HepG2 (cell line): ENCODE measurements at regions not wholly inside any gene's neighbourhood (a gene's known extent, or its start where the extent isn't known, plus 50 kb on each side); places are given as distances from the start of the nearest gene placed in this dataset.

ENCODE experiments used
- ATAC-seq: fragments of 200-7000 bp; cut with Tn5 transposase; 3 replicates; pipeline ENCODE4 v1.9.1; 2020; ENCODE audit warnings: mild to moderate bottlenecking, moderate library complexity
- BruUV-seq: library from RNA; stranded (reverse); fragments of 400-500 nt; replicated peaks from 2 replicates; lab custom pipeline; 2021; lab: Mats Ljungman, UMichigan
- CTCF ChIA-PET: fragments of 300-600 bp; formaldehyde crosslinking; extraction: SDS; loops from one replicate; lab custom pipeline; 2021; ENCODE audit warnings: low total read pairs, inconsistent platforms, low intra/inter-chr PET ratio; lab: Yijun Ruan, JAX
- POLR2A ChIA-PET: fragments of 350-600 bp; sonication (Branson Sonifier 250); formaldehyde crosslinking; loops from one replicate; lab custom pipeline; 2020; ENCODE audit warnings: antibody characterized with exemption, inconsistent platforms; lab: Yijun Ruan, JAX
- DNase-seq: peaks from one replicate; pipeline ENCODE4 v3.0.0-alpha.2; 2015; ENCODE audit warnings: low spot score
- FAIRE-seq: peaks from 3 replicates; lab custom pipeline; 2011; peaks lifted over from hg19 to GRCh38; lab: Jason Lieb, UNC
- H2AFZ ChIP-seq: one replicate; pipeline ENCODE4 v1.6.1; 2011; ENCODE audit warnings: low read length, inconsistent platforms
- H3K27ac ChIP-seq: fragments of 300-600 bp; 3 replicates; pipeline ENCODE4 v1.8.0; 2011; ENCODE audit warnings: mixed run types, mild to moderate bottlenecking, mixed read lengths, low read length, inconsistent platforms; ENCODE audit not compliant: insufficient read depth; ENCODE audit errors: extremely low read length
- H3K27me3 ChIP-seq, 2 experiments: fragments of 200-600 bp in 1 of 2; 2 replicates in 1 of 2; 3 replicates in 1 of 2; pipeline versions ENCODE4 v1.6.0 to v1.8.0; 2011; ENCODE audit warnings: low read length in 2 of 2, mild to moderate bottlenecking in 2 of 2, moderate library complexity in 2 of 2, inconsistent platforms in 1 of 2; ENCODE audit not compliant: insufficient read depth in 2 of 2, control insufficient read depth in 1 of 2
- H3K36me3 ChIP-seq, 2 experiments: fragments of 200-600 bp in 1 of 2; replicated peaks in 1 of 2; 2 replicates in 1 of 2; 3 replicates in 1 of 2; pipeline versions ENCODE4 v1.5.1 to v1.8.0; 2011; ENCODE audit warnings: low read length in 2 of 2, inconsistent platforms in 1 of 2; ENCODE audit not compliant: insufficient read depth in 2 of 2, control insufficient read depth in 1 of 2
- H3K4me1 ChIP-seq: 2 replicates; pipeline ENCODE4 v1.5.1; 2012; ENCODE audit warnings: low read length, inconsistent platforms; ENCODE audit not compliant: insufficient read depth
- H3K4me2 ChIP-seq: 2 replicates; pipeline ENCODE4 v1.6.0; 2011; ENCODE audit warnings: low read depth, low read length, inconsistent platforms
- H3K4me3 ChIP-seq, 3 experiments: fragments of 200-600 bp in 1 of 3; sonication (generic), shearing (Covaris generic) in 1 of 3; replicated peaks in 1 of 3; 2 replicates each; pipeline ENCODE4 v1.5.1; 2011 to 2016; ENCODE audit warnings: low read length in 3 of 3, inconsistent platforms in 2 of 3, low read depth in 2 of 3, mild to moderate bottlenecking in 2 of 3, control low read depth in 1 of 3, mixed read lengths in 1 of 3; ENCODE audit not compliant: insufficient read depth in 1 of 3
- H3K79me2 ChIP-seq: one replicate; pipeline ENCODE4 v1.6.1; 2011; ENCODE audit warnings: low read length, inconsistent platforms; ENCODE audit not compliant: insufficient read depth
- H3K9ac ChIP-seq: 2 replicates; pipeline ENCODE4 v1.6.0; 2011; ENCODE audit warnings: mild to moderate bottlenecking, low read depth, low read length, inconsistent platforms; ENCODE audit not compliant: insufficient read depth
- H3K9me3 ChIP-seq: 2 replicates; pipeline ENCODE4 v1.5.1; 2012; ENCODE audit warnings: mild to moderate bottlenecking, low read length
- H4K20me1 ChIP-seq: 2 replicates; pipeline ENCODE4 v1.6.0; 2011; ENCODE audit warnings: inconsistent platforms, mild to moderate bottlenecking, low read length, moderate library complexity; ENCODE audit not compliant: insufficient read depth
- ARNTL ChIP-seq: sonication (generic); formaldehyde crosslinking; IDR thresholded peaks from 2 replicates; pipeline ENCODE4 v1.4.0; 2020; ENCODE audit warnings: mild to moderate bottlenecking, missing genetic modification reagents
- ATF6 ChIP-seq: sonication (generic); formaldehyde crosslinking; conservative IDR thresholded peaks from 2 replicates; pipeline ENCODE4 v1.4.0; 2020; ENCODE audit warnings: missing genetic modification reagents
- ELF4 ChIP-seq: sonication (generic); formaldehyde crosslinking; IDR thresholded peaks from 2 replicates; pipeline ENCODE4 v1.5.0; 2020; ENCODE audit warnings: missing genetic modification reagents, mild to moderate bottlenecking, moderate library complexity, borderline replicate concordance
- FOXM1 ChIP-seq: sonication (generic); formaldehyde crosslinking; IDR thresholded peaks from 2 replicates; pipeline ENCODE4 v1.5.0; 2020; ENCODE audit warnings: missing genetic modification reagents
- IRX3 ChIP-seq: sonication (generic); formaldehyde crosslinking; IDR thresholded peaks from 2 replicates; pipeline ENCODE4 v1.8.1; 2023; ENCODE audit warnings: mild to moderate bottlenecking, low read depth, missing genetic modification reagents, borderline replicate concordance
- ISL2 ChIP-seq: sonication (generic); formaldehyde crosslinking; IDR thresholded peaks from 2 replicates; pipeline ENCODE4 v1.5.0; 2020; ENCODE audit warnings: missing genetic modification reagents
- KDM5A ChIP-seq: fragments of 200-600 bp; sonication (generic); IDR thresholded peaks from 2 replicates; pipeline ENCODE4 v1.7.0; 2018; ENCODE audit warnings: antibody characterized with exemption, mild to moderate bottlenecking, low read length, borderline replicate concordance
- KDM5B ChIP-seq: sonication (generic); formaldehyde crosslinking; IDR thresholded peaks from 2 replicates; pipeline ENCODE4 v1.4.0; 2020; ENCODE audit warnings: missing genetic modification reagents, mild to moderate bottlenecking, borderline replicate concordance
- MLX ChIP-seq: IDR thresholded peaks from 2 replicates; pipeline ENCODE4 v1.6.1; 2016
- PRPF4 ChIP-seq: fragments of 200-400 bp; formaldehyde crosslinking; IDR thresholded peaks from 2 replicates; pipeline ENCODE4 v1.6.1; 2016; ENCODE audit warnings: low read length, low read depth; ENCODE audit not compliant: poor library complexity, severe bottlenecking
- RARG ChIP-seq: sonication (generic); formaldehyde crosslinking; IDR thresholded peaks from 2 replicates; pipeline ENCODE4 v1.4.0; 2020; ENCODE audit warnings: low read depth, mild to moderate bottlenecking, missing genetic modification reagents
- THAP11 ChIP-seq: IDR thresholded peaks from 2 replicates; pipeline ENCODE4 v1.6.1; 2016; ENCODE audit warnings: missing biosample characterization, missing genetic modification reagents
- ZNF253 ChIP-seq: sonication (generic); formaldehyde crosslinking; IDR thresholded peaks from 2 replicates; pipeline ENCODE4 v1.8.0; 2022; ENCODE audit warnings: mild to moderate bottlenecking, missing genetic modification reagents, borderline replicate concordance
- ZNF337 ChIP-seq: sonication (generic); formaldehyde crosslinking; IDR thresholded peaks from 2 replicates; pipeline ENCODE4 v1.5.1; 2020; ENCODE audit warnings: missing genetic modification reagents, low read depth, mild to moderate bottlenecking, borderline replicate concordance
- ZNF670 ChIP-seq: sonication (generic); formaldehyde crosslinking; IDR thresholded peaks from 2 replicates; pipeline ENCODE4 v1.8.0; 2022; ENCODE audit warnings: mild to moderate bottlenecking, missing genetic modification reagents, borderline replicate concordance
- ZNF788 ChIP-seq: sonication (generic); formaldehyde crosslinking; IDR thresholded peaks from 2 replicates; pipeline ENCODE4 v1.5.0; 2020; ENCODE audit warnings: mild to moderate bottlenecking, missing genetic modification reagents, borderline replicate concordance
- WGBS: methylation state at CpG from one replicate; pipeline ENCODE4 v1.1.6; 2017; ENCODE audit warnings: low lambda C conversion rate; 5-methylcytosine and 5-hydroxymethylcytosine counted together
- in situ Hi-C: cut with HindIII; loops from 2 replicates; pipeline ENCODE4 v1.10.0; 2017; ENCODE audit warnings: low pct_unique_long_range_greater_than_20kb; ENCODE audit not compliant: extremely low pct_ligation_motif_present
- intact Hi-C: fragments of 100-400 bp; cut with micrococcal nuclease; formaldehyde crosslinking; loops from one replicate; pipeline ENCODE4 v1.10.0; 2022; ENCODE audit not compliant: unreplicated experiment

GRCh38 chr12:43117226-43117930 is 434.6 kb downstream of the ADAMTS20 start:
- no TSS peak for BruUV-seq
- Histone ChIP-seq H3K27ac (no peak overlapping the region), H4K20me1 (no peaks in the 10 kb centered on the region), H3K4me2 (no peak overlapping the region), H3K4me3 (no peak overlapping the region), H3K9me3 (no peaks in the 10 kb centered on the region), H3K36me3 (no peaks in the 10 kb centered on the region), H3K27me3 (no peaks in the 10 kb centered on the region), H2AFZ (no peak overlapping the region), H3K79me2 (no peaks in the 10 kb centered on the region), H3K9ac (no peak overlapping the region), H3K4me1 (no peaks in the 10 kb centered on the region)
- FAIRE-seq (no peak), ATAC-seq (no peak), DNase-seq (no peak)
- no peak for TF ChIP-seq ZNF788 (CRISPR knock-in tag)
- no peak for TF ChIP-seq ELF4 (CRISPR knock-in tag)
- no peak for TF ChIP-seq KDM5A
- TF ChIP-seq THAP11 (CRISPR knock-in tag), result no peak
- no peak for TF ChIP-seq ISL2 (CRISPR knock-in tag)
- no peak for TF ChIP-seq MLX (CRISPR knock-in tag)
- no peak for TF ChIP-seq ZNF337 (CRISPR knock-in tag)
- no peak for TF ChIP-seq ZNF670 (CRISPR knock-in tag)
- TF ChIP-seq IRX3 (CRISPR knock-in tag), result no peak
- TF ChIP-seq ZNF253 (CRISPR knock-in tag), result no peak
- TF ChIP-seq KDM5B (CRISPR knock-in tag), result no peak
- TF ChIP-seq ARNTL (CRISPR knock-in tag), result no peak
- no peak for TF ChIP-seq PRPF4
- no peak for TF ChIP-seq ATF6 (CRISPR knock-in tag)
- TF ChIP-seq RARG, result no peak
- TF ChIP-seq FOXM1, result no peak
- ChIA-PET CTCF (no interaction called here), POLR2A (no interaction called here)
- 2% methylated on average over 3 of the region's 3 CpGs for WGBS
- in situ Hi-C loops (no loop called here), intact Hi-C loops (no loop called here)
